Lower lobe of right lung (tissue), 2 donors: ENCODE measurements at regions not wholly inside any gene's neighbourhood (a gene's known extent, or its start where the extent isn't known, plus 50 kb on each side); places are given as distances from the start of the nearest gene placed in this dataset.
"Not testable (repeated sequence)": the region's sequence is repeated elsewhere in the genome, so short reads cannot be mapped to it uniquely, and the experiment has no call there.

ENCODE experiments used
- ATAC-seq, 2 donors: fragments of 200-7000 bp; cut with Tn5 transposase; one replicate each; pipeline ENCODE4 v1.9.1; 2020 to 2022; ENCODE audit warnings: mild to moderate bottlenecking in 2 of 2, moderate library complexity in 2 of 2
- DNase-seq: peaks from one replicate; pipeline ENCODE4 v3.0.0-alpha.2; 2020
- H3K27ac ChIP-seq: fragments of 200-600 bp; one replicate; pipeline ENCODE4 v1.8.0; 2022
- H3K27me3 ChIP-seq: fragments of 200-600 bp; one replicate; pipeline ENCODE4 v1.8.0; 2022; ENCODE audit warnings: low read depth
- H3K36me3 ChIP-seq: fragments of 200-600 bp; one replicate; pipeline ENCODE4 v1.8.0; 2022; ENCODE audit warnings: mild to moderate bottlenecking
- H3K4me1 ChIP-seq: fragments of 200-600 bp; one replicate; pipeline ENCODE4 v1.8.0; 2022
- H3K4me3 ChIP-seq: fragments of 200-600 bp; one replicate; pipeline ENCODE4 v1.8.0; 2022; ENCODE audit warnings: mild to moderate bottlenecking
- H3K9me3 ChIP-seq: fragments of 200-600 bp; one replicate; pipeline ENCODE4 v1.8.0; 2022
- CTCF ChIP-seq: fragments of 200-600 bp; IDR thresholded peaks from one replicate; pipeline ENCODE4 v1.8.0; 2022; ENCODE audit warnings: antibody characterized with exemption, mild to moderate bottlenecking
- intact Hi-C: fragments of 100-400 bp; cut with DNase I; formaldehyde crosslinking; loops from one replicate; pipeline ENCODE4 v1.11.0; 2022
- donor health status: DM: no; HTN: yes; CAD: no; lungs with severe emphysema.

DNA sequence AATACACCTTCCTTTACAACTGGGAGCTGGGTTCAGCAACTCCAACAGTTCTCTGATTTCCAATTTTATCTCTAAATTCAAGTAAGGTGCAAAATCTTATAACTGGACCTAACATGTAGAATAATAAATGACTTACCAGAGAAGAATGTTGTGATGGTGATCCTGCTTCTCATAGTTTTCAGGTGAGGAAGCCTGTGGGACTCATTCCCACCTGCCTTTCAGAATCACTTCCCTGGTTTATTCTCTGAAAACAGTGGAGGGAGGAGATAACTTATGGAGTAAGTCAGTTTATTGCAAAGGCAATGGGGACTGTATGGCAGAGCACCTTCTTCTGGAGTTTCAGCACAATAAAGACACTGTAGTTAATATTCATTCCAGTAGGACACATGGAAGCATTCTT is 1188.2 kb upstream of the FAM98A start:
- Histone ChIP-seq H3K27me3 (no peaks in the 10 kb centered on the region), H3K9me3 (no peaks in the 10 kb centered on the region), H3K4me3 (no peak overlapping the region), H3K36me3 (no peaks in the 10 kb centered on the region), H3K27ac (no peak overlapping the region), H3K4me1 (no peaks in the 10 kb centered on the region)
- intact Hi-C loops: no loop called here
- ATAC-seq: no peak
- no peak for DNase-seq
- no peak for TF ChIP-seq CTCF

GRCh38 chr2:34785206-34785785 is 1186.2 kb upstream of the FAM98A start:
- H3K9me3 ChIP-seq: no peaks in the 10 kb centered on the region
- no peak overlapping the region for H3K4me3 ChIP-seq
- intact Hi-C loops: no loop called here
- no peaks in the 10 kb centered on the region for H3K36me3 ChIP-seq
- no peaks in the 10 kb centered on the region for H3K4me1 ChIP-seq
- H3K27me3 ChIP-seq: no peaks in the 10 kb centered on the region
- no peak for ATAC-seq
- no peak for TF ChIP-seq CTCF
- no peak for DNase-seq
- H3K27ac ChIP-seq: no peak overlapping the region

GRCh38 chr2:34784701-34785100 is 1185.6 kb upstream of the FAM98A start:
- H3K4me1 ChIP-seq: no peaks in the 10 kb centered on the region
- ATAC-seq: no peak
- H3K9me3 ChIP-seq: no peaks in the 10 kb centered on the region
- H3K27ac ChIP-seq: no peak overlapping the region
- no peak for TF ChIP-seq CTCF
- no peak for DNase-seq
- no peaks in the 10 kb centered on the region for H3K36me3 ChIP-seq
- no peaks in the 10 kb centered on the region for H3K27me3 ChIP-seq
- H3K4me3 ChIP-seq: no peak overlapping the region
- intact Hi-C loops: no loop called here

- H3K27ac ChIP-seq, H3K27me3 ChIP-seq, ATAC-seq, DNase-seq, H3K4me1 ChIP-seq, H3K9me3 ChIP-seq, H3K36me3 ChIP-seq, intact Hi-C loops, H3K4me3 ChIP-seq: not testable (repeated sequence)
These were observed 1151.6 kb upstream of the FAM98A start for GRCh38 chr2:34750742-34751141.

GRCh38 chr2:34747643-34748042 is 1148.5 kb upstream of the FAM98A start:
- intact Hi-C loops: no loop called here

GRCh38 chr2:34738691-34739090 is 1139.6 kb upstream of the FAM98A start:
- H3K9me3 ChIP-seq: no peaks in the 10 kb centered on the region
- H3K4me1 ChIP-seq: no peaks in the 10 kb centered on the region
- intact Hi-C loops: no loop called here
- H3K4me3 ChIP-seq: no peak overlapping the region
- no peaks in the 10 kb centered on the region for H3K27me3 ChIP-seq
- ATAC-seq (no peak), DNase-seq (no peak)
- no peak for TF ChIP-seq CTCF
- H3K27ac ChIP-seq: no peak overlapping the region
- no peaks in the 10 kb centered on the region for H3K36me3 ChIP-seq

More at GRCh38 chr2:34747643-34748042, 1148.5 kb upstream of the FAM98A start:
- H3K27ac ChIP-seq: no peak overlapping the region
- ATAC-seq: no peak
- H3K36me3 ChIP-seq: no peaks in the 10 kb centered on the region
- no peaks in the 10 kb centered on the region for H3K27me3 ChIP-seq
- no peaks in the 10 kb centered on the region for H3K9me3 ChIP-seq
- H3K4me1 ChIP-seq: no peaks in the 10 kb centered on the region
- TF ChIP-seq CTCF: no peak
- DNase-seq: no peak
- no peak overlapping the region for H3K4me3 ChIP-seq
